ENCODE measurements at regions not wholly inside any gene's neighbourhood (a gene's known extent, or its start where the extent isn't known, plus 50 kb on each side); places are given as distances from the start of the nearest gene placed in this dataset.

DNA sequence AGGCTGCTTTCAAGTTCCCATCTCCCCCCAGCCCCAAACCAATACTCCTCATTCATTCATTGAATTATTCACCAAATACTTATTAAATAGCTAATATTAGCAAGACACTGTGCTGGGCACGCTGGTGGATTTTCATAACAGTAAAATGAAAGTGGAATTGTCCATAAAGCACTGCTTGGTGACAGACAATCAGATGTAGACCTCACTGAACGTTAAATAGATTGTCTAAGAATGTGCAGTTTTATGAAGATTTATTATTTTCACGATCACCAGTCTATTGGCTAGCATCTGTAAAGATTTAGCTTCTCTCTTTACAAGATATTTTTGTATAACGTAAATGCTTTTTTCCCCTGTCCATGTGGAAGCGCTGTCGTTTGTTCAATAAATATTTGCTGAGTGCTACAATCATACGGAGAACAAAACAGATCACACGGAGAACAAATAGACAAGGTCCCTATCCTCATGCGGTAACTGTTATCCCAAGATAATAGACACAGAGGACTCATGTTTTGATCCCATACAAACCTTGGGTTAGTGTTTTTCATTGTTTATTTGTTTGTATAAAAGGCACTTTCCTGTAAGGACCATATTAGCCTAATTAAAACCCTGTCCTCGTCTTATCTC, 397.6 kb downstream of the BCAT1 start:
- TF ChIP-seq POLR2A (IDR thresholded peaks at IDR 0.05) (no peak), POLR2AphosphoS5 (IDR thresholded peaks at IDR 0.05) (no peak)
- TF ChIP-seq, protein P1, sequence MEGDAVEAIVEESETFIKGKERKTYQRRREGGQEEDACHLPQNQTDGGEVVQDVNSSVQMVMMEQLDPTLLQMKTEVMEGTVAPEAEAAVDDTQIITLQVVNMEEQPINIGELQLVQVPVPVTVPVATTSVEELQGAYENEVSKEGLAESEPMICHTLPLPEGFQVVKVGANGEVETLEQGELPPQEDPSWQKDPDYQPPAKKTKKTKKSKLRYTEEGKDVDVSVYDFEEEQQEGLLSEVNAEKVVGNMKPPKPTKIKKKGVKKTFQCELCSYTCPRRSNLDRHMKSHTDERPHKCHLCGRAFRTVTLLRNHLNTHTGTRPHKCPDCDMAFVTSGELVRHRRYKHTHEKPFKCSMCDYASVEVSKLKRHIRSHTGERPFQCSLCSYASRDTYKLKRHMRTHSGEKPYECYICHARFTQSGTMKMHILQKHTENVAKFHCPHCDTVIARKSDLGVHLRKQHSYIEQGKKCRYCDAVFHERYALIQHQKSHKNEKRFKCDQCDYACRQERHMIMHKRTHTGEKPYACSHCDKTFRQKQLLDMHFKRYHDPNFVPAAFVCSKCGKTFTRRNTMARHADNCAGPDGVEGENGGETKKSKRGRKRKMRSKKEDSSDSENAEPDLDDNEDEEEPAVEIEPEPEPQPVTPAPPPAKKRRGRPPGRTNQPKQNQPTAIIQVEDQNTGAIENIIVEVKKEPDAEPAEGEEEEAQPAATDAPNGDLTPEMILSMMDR (IDR thresholded peaks at IDR 0.05 in 8 of 11, conservative IDR thresholded peaks at IDR 0.05 in 3 of 11): no peak

All from spleen (tissue), 7 donors.